AG09319 (cell line): ENCODE measurements at regions not wholly inside any gene's neighbourhood (a gene's known extent, or its start where the extent isn't known, plus 50 kb on each side); places are given as distances from the start of the nearest gene placed in this dataset.

Experiments used
- DNase-seq: peaks from one replicate; pipeline ENCODE4 v3.0.0-alpha.2; 2010; ENCODE audit warnings: low read depth; ENCODE audit errors: extremely low read depth
- CTCF ChIP-seq: IDR thresholded peaks from 2 replicates; pipeline ENCODE4 v1.5.1; 2011; ENCODE audit warnings: low read depth, mild to moderate bottlenecking, inconsistent platforms, low read length, moderate library complexity

- no peak for TF ChIP-seq CTCF
- DNase-seq, result no peak
These were observed 127.8 kb upstream of the SPATA13 start for GRCh38 chr13:24032674-24033073.

- peak; percentile 88 for DNase-seq
- no peak for TF ChIP-seq CTCF
These were observed 126.8 kb upstream of the SPATA13 start for GRCh38 chr13:24033527-24034302.

GRCh38 chr13:24035411-24035810 is 125.1 kb upstream of the SPATA13 start:
- TF ChIP-seq CTCF, result no peak
- no peak for DNase-seq

- DNase-seq, result no peak
- TF ChIP-seq CTCF, result no peak
These were observed 124.4 kb upstream of the SPATA13 start for GRCh38 chr13:24036115-24036514.

GRCh38 chr13:24038405-24038804 is 122.1 kb upstream of the SPATA13 start:
- no peak for TF ChIP-seq CTCF
- no peak for DNase-seq

GRCh38 chr13:24038841-24039330 is 121.6 kb upstream of the SPATA13 start:
- peak; percentile 59 for DNase-seq

More at GRCh38 chr13:24038841-24039330, 121.6 kb upstream of the SPATA13 start:
- TF ChIP-seq CTCF, result no peak
